NB4 (cell line): ENCODE measurements at regions not wholly inside any gene's neighbourhood (a gene's known extent, or its start where the extent isn't known, plus 50 kb on each side); places are given as distances from the start of the nearest gene placed in this dataset.

Source experiments
- MYC ChIP-seq: IDR thresholded peaks from 2 replicates; pipeline ENCODE4 v1.6.1; 2011; ENCODE audit warnings: low read depth, low read length
- POLR2A ChIP-seq: IDR thresholded peaks from 2 replicates; pipeline ENCODE4 v1.6.1; 2011; ENCODE audit warnings: mild to moderate bottlenecking; ENCODE audit not compliant: insufficient read length; ENCODE audit errors: extremely low read depth
- TF ChIP-seq, protein P1 (sequence below): IDR thresholded peaks from one replicate; pipeline ENCODE4 v1.5.1; 2012; ENCODE audit warnings: low read depth, low read length
- TF ChIP-seq, protein P2 (sequence below): IDR thresholded peaks from 2 replicates; pipeline ENCODE4 v1.6.1; 2011; ENCODE audit warnings: low read depth, low read length

DNA sequence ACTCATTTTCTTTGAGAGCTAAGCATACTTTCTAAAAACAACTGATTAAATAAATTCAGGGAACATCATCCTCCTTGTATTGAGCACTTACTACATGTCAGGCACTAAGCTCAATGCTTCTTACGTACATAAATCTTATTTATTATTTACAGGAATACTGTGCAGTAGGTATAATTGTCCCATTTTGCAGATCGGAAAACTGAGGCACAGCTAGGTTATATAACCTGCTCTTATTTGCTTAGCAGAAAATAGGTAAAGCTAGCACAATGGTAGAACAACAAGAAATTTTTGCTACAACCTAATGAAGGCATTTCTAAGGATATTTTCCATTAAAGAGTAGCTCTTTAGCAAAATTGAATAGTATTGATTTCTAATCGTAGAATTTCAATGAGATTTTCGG, 168.7 kb upstream of the KCNJ16 start:
- TF ChIP-seq POLR2A (no peak), MYC (no peak)
- TF ChIP-seq, protein P1, sequence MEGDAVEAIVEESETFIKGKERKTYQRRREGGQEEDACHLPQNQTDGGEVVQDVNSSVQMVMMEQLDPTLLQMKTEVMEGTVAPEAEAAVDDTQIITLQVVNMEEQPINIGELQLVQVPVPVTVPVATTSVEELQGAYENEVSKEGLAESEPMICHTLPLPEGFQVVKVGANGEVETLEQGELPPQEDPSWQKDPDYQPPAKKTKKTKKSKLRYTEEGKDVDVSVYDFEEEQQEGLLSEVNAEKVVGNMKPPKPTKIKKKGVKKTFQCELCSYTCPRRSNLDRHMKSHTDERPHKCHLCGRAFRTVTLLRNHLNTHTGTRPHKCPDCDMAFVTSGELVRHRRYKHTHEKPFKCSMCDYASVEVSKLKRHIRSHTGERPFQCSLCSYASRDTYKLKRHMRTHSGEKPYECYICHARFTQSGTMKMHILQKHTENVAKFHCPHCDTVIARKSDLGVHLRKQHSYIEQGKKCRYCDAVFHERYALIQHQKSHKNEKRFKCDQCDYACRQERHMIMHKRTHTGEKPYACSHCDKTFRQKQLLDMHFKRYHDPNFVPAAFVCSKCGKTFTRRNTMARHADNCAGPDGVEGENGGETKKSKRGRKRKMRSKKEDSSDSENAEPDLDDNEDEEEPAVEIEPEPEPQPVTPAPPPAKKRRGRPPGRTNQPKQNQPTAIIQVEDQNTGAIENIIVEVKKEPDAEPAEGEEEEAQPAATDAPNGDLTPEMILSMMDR = no peak
- TF ChIP-seq, protein P2, sequence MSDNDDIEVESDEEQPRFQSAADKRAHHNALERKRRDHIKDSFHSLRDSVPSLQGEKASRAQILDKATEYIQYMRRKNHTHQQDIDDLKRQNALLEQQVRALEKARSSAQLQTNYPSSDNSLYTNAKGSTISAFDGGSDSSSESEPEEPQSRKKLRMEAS = no peak
